ENCODE measurements at regions not wholly inside any gene's neighbourhood (a gene's known extent, or its start where the extent isn't known, plus 50 kb on each side); places are given as distances from the start of the nearest gene placed in this dataset.
"Not testable (repeated sequence)": the region's sequence is repeated elsewhere in the genome, so short reads cannot be mapped to it uniquely, and the experiment has no call there.

GRCh38 chr16:9159839-9160550 is 68.6 kb downstream of the HAPSTR1 start:
- 10 to 11% methylated on average over 7 to 15 of the region's 15 CpGs for WGBS, 2 donors
- intact Hi-C loops (cut with DNase I) = loop anchor here (10.0 kb wide), 1 partner anchor 1015 kb away; no protein-coding TSS in a partner anchor

GRCh38 chr16:9160551-9160911 is 69.1 kb downstream of the HAPSTR1 start:
- Histone ChIP-seq H3K36me3 (no peaks in the 10 kb centered on the region), H3K27ac (no peak overlapping the region), H3K27me3 (peaks cover 0 to 26% (median 0%) of the 10 kb centered on the region in 4 donors), H3K4me3 (no peak overlapping the region), H3K4me1 (peaks cover 0 to 7% (median 0%) of the 10 kb centered on the region in 3 donors), H3K9me3 (no peaks in the 10 kb centered on the region)
- intact Hi-C loops (cut with DNase I) = no loop called here
- DNase-seq = no peak
- TF ChIP-seq CTCF (IDR thresholded peaks at IDR 0.05) = no peak
- no peak for TF ChIP-seq POLR2A (IDR thresholded peaks at IDR 0.05)
- WGBS, 2 donors = 38 to 50% methylated on average over 9 to 13 of the region's 13 CpGs

More at GRCh38 chr16:9159839-9160550, 68.6 kb downstream of the HAPSTR1 start:
- no peak overlapping the region for H3K4me3 ChIP-seq
- H3K9me3 ChIP-seq = no peaks in the 10 kb centered on the region
- H3K36me3 ChIP-seq = no peaks in the 10 kb centered on the region
- peaks cover 0 to 31% (median 0%) of the 10 kb centered on the region in 4 donors for H3K27me3 ChIP-seq
- peaks cover 0 to 7% (median 0%) of the 10 kb centered on the region in 3 donors for H3K4me1 ChIP-seq
- H3K27ac ChIP-seq = no peak overlapping the region
- DNase-seq = no peak
- no peak for TF ChIP-seq POLR2A (IDR thresholded peaks at IDR 0.05)
- TF ChIP-seq CTCF (IDR thresholded peaks at IDR 0.05) = peak in 5 of 6 experiments; percentile 47 to 81 (median 58)

- Histone ChIP-seq H3K9me3 (no peaks in the 10 kb centered on the region), H3K4me1 (no peaks in the 10 kb centered on the region), H3K4me3 (no peak overlapping the region), H3K36me3 (no peaks in the 10 kb centered on the region), H3K27ac (no peak overlapping the region), H3K27me3 (peaks cover 0 to 3% (median 0%) of the 10 kb centered on the region in 4 donors)
- 60 to 70% methylated on average over 8 to 10 of the region's 10 CpGs for WGBS, 2 donors
- intact Hi-C loops (cut with DNase I) = no loop called here
- no peak for DNase-seq
- no peak for TF ChIP-seq POLR2A (IDR thresholded peaks at IDR 0.05)
- no peak for TF ChIP-seq CTCF (IDR thresholded peaks at IDR 0.05)
These were observed 74.2 kb downstream of the HAPSTR1 start for GRCh38 chr16:9165681-9166080.

GRCh38 chr16:9166326-9166993 is 75.0 kb downstream of the HAPSTR1 start:
- intact Hi-C loops (cut with DNase I); H3K4me1 ChIP-seq; H3K27ac ChIP-seq; H3K27me3 ChIP-seq; H3K9me3 ChIP-seq; H3K4me3 ChIP-seq; H3K36me3 ChIP-seq; DNase-seq: not testable (repeated sequence)
- WGBS, 2 donors = 83 to 88% methylated on average over 17 to 19 of the region's 24 CpGs

GRCh38 chr16:9169094-9169493 is 77.7 kb downstream of the HAPSTR1 start:
- DNase-seq = no peak
- 70 to 75% methylated on average over 5 to 6 of the region's 7 CpGs for WGBS, 2 donors

More at GRCh38 chr16:9169094-9169493, 77.7 kb downstream of the HAPSTR1 start:
- intact Hi-C loops (cut with DNase I) = no loop called here
- no peaks in the 10 kb centered on the region for H3K9me3 ChIP-seq
- H3K4me3 ChIP-seq = no peak overlapping the region
- no peaks in the 10 kb centered on the region for H3K36me3 ChIP-seq
- no peak overlapping the region for H3K27ac ChIP-seq
- no peak for TF ChIP-seq POLR2A (IDR thresholded peaks at IDR 0.05)
- TF ChIP-seq CTCF (IDR thresholded peaks at IDR 0.05) = no peak
- H3K27me3 ChIP-seq = peaks cover 0 to 3% (median 0%) of the 10 kb centered on the region in 4 donors
- no peaks in the 10 kb centered on the region for H3K4me1 ChIP-seq
